OCI-LY1 (cell line): ENCODE measurements at regions not wholly inside any gene's neighbourhood (a gene's known extent, or its start where the extent isn't known, plus 50 kb on each side); places are given as distances from the start of the nearest gene placed in this dataset.

Experiments
- EZH2 ChIP-seq: fragments of 200-600 bp; sonication (generic), shearing (Covaris generic); IDR thresholded peaks from 2 replicates; pipeline ENCODE4 v1.8.0; 2017; ENCODE audit warnings: borderline replicate concordance, mixed run types, mild to moderate bottlenecking, antibody characterized with exemption, low read length, moderate library complexity, mixed read lengths
- TF ChIP-seq, protein P1 (sequence below): fragments of 200-600 bp; sonication (generic), shearing (Covaris generic); IDR thresholded peaks from 2 replicates; pipeline ENCODE4 v1.5.1; 2017; ENCODE audit warnings: mild to moderate bottlenecking, antibody characterized with exemption, low read length, moderate library complexity, mixed read lengths

DNA sequence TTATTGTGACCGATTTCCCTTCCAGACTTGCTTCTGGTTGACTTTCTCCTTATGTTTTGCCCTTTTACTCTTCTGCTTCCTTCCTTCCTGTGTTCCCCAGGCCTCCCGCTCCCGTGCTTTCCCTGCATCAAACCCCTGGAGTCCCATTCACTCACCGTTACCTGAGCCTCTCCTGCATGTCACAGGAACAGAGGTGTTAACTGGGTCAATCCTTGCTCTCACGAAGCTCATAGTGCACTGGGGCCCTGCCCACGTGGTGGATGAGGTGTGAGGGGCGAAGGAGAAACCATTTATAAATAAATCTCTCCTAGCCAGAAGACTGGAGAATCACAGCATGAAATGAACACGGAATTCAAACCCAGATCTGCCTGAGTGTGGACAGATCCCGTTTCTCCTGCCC, 83.1 kb upstream of the MSX1 start:
- TF ChIP-seq, protein P1, sequence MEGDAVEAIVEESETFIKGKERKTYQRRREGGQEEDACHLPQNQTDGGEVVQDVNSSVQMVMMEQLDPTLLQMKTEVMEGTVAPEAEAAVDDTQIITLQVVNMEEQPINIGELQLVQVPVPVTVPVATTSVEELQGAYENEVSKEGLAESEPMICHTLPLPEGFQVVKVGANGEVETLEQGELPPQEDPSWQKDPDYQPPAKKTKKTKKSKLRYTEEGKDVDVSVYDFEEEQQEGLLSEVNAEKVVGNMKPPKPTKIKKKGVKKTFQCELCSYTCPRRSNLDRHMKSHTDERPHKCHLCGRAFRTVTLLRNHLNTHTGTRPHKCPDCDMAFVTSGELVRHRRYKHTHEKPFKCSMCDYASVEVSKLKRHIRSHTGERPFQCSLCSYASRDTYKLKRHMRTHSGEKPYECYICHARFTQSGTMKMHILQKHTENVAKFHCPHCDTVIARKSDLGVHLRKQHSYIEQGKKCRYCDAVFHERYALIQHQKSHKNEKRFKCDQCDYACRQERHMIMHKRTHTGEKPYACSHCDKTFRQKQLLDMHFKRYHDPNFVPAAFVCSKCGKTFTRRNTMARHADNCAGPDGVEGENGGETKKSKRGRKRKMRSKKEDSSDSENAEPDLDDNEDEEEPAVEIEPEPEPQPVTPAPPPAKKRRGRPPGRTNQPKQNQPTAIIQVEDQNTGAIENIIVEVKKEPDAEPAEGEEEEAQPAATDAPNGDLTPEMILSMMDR: no peak
- TF ChIP-seq EZH2: no peak
